HFFc6 (cell line): ENCODE measurements at regions not wholly inside any gene's neighbourhood (a gene's known extent, or its start where the extent isn't known, plus 50 kb on each side); places are given as distances from the start of the nearest gene placed in this dataset.

Experiments
- DNase-seq: peaks from one replicate; pipeline ENCODE4 v3.0.0-alpha.2; 2018
- H3K27ac Mint-ChIP-seq: 2 replicates; pipeline ENCODE4 v1.8.0; 2020; ENCODE audit warnings: mild to moderate bottlenecking, mixed read lengths
- H3K27me3 Mint-ChIP-seq: 2 replicates; pipeline ENCODE4 v1.8.0; 2021; ENCODE audit warnings: mild to moderate bottlenecking, moderate library complexity, mixed read lengths; ENCODE audit not compliant: insufficient read depth
- H3K36me3 Mint-ChIP-seq: 2 replicates; pipeline ENCODE4 v1.8.0; 2021; ENCODE audit warnings: low read depth, mixed read lengths
- H3K4me1 Mint-ChIP-seq: 2 replicates; pipeline ENCODE4 v1.8.0; 2020; ENCODE audit warnings: low read depth, mixed read lengths
- H3K4me3 Mint-ChIP-seq: 2 replicates; pipeline ENCODE4 v1.8.0; 2020; ENCODE audit warnings: mild to moderate bottlenecking, moderate library complexity, mixed read lengths
- H3K9me3 Mint-ChIP-seq: 2 replicates; pipeline ENCODE4 v1.8.0; 2020; ENCODE audit warnings: mild to moderate bottlenecking, mixed read lengths
- TF ChIP-seq, protein P1 (sequence below): fragments of 200-600 bp; sonication (generic); IDR thresholded peaks from 2 replicates; pipeline ENCODE4 v1.5.0; 2021; ENCODE audit warnings: antibody characterized with exemption, mild to moderate bottlenecking

DNA sequence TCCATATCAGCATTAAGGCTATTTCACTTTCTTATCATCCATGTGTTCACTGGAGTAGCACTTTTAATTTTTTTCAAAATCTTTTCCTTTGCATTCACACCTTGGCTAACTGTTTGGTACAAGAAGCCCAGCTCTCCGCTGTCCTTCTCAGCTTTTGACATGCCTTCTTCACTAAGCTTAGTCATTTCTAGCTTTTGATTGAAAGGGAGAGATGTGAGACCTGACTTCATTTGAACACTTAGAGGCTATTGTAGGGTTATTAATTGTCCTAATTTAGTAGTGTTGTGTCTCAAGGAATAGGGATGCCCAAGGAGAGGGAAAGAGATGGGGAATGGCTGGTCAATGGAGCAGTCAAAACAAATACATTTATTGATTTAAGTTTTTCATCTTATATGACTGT lies 350.0 kb downstream of the CXCL12 start:
- Mint-ChIP-seq H3K4me1 (peaks cover 16% of the 10 kb centered on the region), H3K4me3 (no peak overlapping the region), H3K27ac (no peak overlapping the region), H3K36me3 (no peaks in the 10 kb centered on the region), H3K9me3 (no peaks in the 10 kb centered on the region), H3K27me3 (no peaks in the 10 kb centered on the region; the same call in 1 of the 2 replicates)
- DNase-seq, result no peak
- TF ChIP-seq, protein P1, sequence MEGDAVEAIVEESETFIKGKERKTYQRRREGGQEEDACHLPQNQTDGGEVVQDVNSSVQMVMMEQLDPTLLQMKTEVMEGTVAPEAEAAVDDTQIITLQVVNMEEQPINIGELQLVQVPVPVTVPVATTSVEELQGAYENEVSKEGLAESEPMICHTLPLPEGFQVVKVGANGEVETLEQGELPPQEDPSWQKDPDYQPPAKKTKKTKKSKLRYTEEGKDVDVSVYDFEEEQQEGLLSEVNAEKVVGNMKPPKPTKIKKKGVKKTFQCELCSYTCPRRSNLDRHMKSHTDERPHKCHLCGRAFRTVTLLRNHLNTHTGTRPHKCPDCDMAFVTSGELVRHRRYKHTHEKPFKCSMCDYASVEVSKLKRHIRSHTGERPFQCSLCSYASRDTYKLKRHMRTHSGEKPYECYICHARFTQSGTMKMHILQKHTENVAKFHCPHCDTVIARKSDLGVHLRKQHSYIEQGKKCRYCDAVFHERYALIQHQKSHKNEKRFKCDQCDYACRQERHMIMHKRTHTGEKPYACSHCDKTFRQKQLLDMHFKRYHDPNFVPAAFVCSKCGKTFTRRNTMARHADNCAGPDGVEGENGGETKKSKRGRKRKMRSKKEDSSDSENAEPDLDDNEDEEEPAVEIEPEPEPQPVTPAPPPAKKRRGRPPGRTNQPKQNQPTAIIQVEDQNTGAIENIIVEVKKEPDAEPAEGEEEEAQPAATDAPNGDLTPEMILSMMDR, result no peak

DNA sequence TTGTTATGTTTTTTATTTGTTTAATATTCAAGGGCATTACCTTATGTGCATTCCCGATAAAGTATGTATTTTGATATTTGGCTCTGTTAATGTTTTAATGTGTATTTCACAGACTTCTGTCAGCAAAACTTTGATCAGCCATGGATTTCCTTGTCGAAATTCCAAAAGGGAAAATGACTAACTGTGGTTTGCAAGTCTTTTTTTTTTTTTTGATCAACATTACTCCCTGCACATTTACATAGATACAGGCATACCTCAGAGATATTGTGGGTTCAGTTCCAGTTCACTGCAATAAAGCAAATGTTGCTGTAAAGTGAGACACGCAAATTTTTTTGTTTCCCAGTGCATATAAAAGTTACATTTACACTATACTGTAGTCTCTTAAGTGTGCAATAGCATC lies 351.9 kb downstream of the CXCL12 start:
- peaks cover 16% of the 10 kb centered on the region for H3K4me1 Mint-ChIP-seq
- DNase-seq, result peak; percentile 13

DNA sequence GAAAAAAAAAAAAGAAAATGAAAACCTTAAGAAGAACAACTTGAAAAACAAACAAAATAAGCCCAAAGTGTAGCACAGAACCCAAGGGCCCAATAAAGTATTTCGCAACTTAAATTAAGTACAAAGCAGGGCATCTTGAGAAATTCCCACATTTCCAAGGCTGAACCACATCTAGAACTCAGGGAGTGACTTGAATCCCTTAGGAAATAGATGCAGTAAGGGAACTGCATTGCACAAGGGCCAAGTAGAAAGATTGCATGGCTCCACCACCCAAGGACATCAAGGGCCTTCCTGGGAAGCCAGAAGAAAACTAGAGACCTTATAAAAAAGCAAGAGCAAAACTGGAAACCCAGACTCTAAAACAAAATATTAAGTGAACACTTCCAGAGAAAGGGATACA lies 352.7 kb downstream of the CXCL12 start:
- no peak for DNase-seq
- TF ChIP-seq, protein P1, result no peak
- H3K4me1 Mint-ChIP-seq, result peaks cover 16% of the 10 kb centered on the region
- H3K9me3 Mint-ChIP-seq, result no peaks in the 10 kb centered on the region
- no peaks in the 10 kb centered on the region for H3K36me3 Mint-ChIP-seq
- no peak overlapping the region for H3K4me3 Mint-ChIP-seq
- H3K27me3 Mint-ChIP-seq, result no peaks in the 10 kb centered on the region; the same call in 1 of the 2 replicates
- no peak overlapping the region for H3K27ac Mint-ChIP-seq

More for the DNA sequence above, 351.9 kb downstream of the CXCL12 start:
- H3K27ac Mint-ChIP-seq, result no peak overlapping the region
- H3K36me3 Mint-ChIP-seq, result no peaks in the 10 kb centered on the region
- TF ChIP-seq, protein P1, result no peak
- H3K4me3 Mint-ChIP-seq, result no peak overlapping the region
- H3K9me3 Mint-ChIP-seq, result no peaks in the 10 kb centered on the region
- no peaks in the 10 kb centered on the region; the same call in 1 of the 2 replicates for H3K27me3 Mint-ChIP-seq

DNA sequence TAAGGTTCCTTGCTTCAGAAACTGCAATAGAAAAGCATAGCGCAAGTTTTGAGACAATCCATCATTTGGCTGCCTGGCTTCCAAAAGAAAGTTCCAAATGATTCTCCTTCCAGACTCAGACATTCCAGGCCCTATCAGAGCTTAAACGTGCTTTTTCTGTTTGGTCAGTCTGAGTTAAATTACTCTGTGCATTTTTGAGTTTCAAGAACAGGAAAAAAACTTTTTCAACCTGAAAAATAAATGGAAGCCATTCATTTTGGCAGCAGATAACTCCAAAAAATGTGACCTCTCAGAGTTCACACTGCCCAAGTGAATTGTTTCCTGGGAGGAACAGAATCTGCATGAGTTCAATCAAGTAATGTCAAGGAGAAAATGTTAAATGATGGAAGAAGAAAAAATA lies 354.2 kb downstream of the CXCL12 start:
- no peak for DNase-seq
- Mint-ChIP-seq H3K4me3 (no peak overlapping the region), H3K9me3 (no peaks in the 10 kb centered on the region), H3K27me3 (no peaks in the 10 kb centered on the region; the same call in 1 of the 2 replicates), H3K27ac (no peak overlapping the region), H3K36me3 (no peaks in the 10 kb centered on the region), H3K4me1 (peaks cover 16% of the 10 kb centered on the region)
- TF ChIP-seq, protein P1, result no peak

DNA sequence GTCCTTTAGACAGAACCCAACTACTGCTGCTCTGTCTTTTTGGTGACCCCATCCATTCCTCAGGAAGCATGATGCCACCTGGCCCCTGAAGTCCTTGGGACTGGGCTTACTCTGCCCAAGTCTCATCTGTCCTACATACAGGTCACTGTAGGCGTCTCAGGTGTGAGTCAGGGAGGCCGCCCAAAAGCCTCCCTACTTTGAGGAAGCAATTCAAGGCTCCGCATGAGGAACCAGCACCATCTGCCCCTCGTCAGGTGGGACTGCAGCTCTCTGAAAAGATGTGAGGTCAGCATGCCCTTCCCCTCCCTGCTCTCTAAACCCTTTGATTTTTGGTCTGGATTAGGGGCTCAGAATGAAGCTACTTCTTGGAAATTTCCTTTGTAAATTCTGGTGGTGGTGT lies 354.8 kb downstream of the CXCL12 start:
- DNase-seq, result no peak
- TF ChIP-seq, protein P1, result no peak
- no peak overlapping the region for H3K27ac Mint-ChIP-seq
- no peaks in the 10 kb centered on the region for H3K36me3 Mint-ChIP-seq
- no peak overlapping the region for H3K4me3 Mint-ChIP-seq
- H3K27me3 Mint-ChIP-seq, result no peaks in the 10 kb centered on the region; the same call in 1 of the 2 replicates
- peaks cover 16% of the 10 kb centered on the region for H3K4me1 Mint-ChIP-seq
- H3K9me3 Mint-ChIP-seq, result no peaks in the 10 kb centered on the region
